ENCODE measurements at regions not wholly inside any gene's neighbourhood (a gene's known extent, or its start where the extent isn't known, plus 50 kb on each side); places are given as distances from the start of the nearest gene placed in this dataset.

DNA sequence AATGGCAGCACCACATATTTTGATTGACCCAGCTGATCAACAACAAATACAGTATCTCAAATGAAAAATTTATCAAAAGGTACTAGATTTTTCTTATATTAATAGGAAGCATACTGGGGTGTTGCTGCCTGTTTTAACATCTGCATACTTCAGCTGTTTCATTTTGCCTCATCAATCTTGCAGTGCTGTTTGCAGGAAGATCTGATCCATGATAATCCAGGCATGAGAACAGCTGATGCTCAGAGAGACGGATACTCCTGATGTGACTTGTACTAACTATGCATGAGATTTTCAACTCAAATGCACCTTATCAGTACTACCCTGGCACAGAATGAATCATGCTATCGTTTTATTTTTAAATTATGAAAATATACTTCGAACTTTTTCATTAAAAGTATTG is 2136.8 kb downstream of the PCDH9 start:
- TF ChIP-seq CTCF (IDR thresholded peaks at IDR 0.05; ENCODE audit: insufficient read depth, low read depth, low read length) (no peak), EZH2 (IDR thresholded peaks at IDR 0.05; ENCODE audit: insufficient read depth, low read length) (no peak)

All from astrocyte (in vitro differentiated cells and primary cell).